Karpas-422 (cell line): ENCODE measurements at regions not wholly inside any gene's neighbourhood (a gene's known extent, or its start where the extent isn't known, plus 50 kb on each side); places are given as distances from the start of the nearest gene placed in this dataset.

Source experiments
- DNase-seq: peaks from one replicate; pipeline ENCODE4 v3.0.0-alpha.2; 2015
- H2AFZ ChIP-seq: fragments of 200-600 bp; sonication (generic); 2 replicates; pipeline ENCODE4 v1.6.1; 2014; ENCODE audit warnings: antibody characterized with exemption, low read length, mixed read lengths
- H3K27ac ChIP-seq: fragments of 200-600 bp; sonication (generic); 2 replicates; pipeline ENCODE4 v1.5.1; 2014; ENCODE audit warnings: mild to moderate bottlenecking, low read length, moderate library complexity
- H3K27me3 ChIP-seq: fragments of 200-600 bp; sonication (generic); 2 replicates; pipeline ENCODE4 v1.6.1; 2014; ENCODE audit warnings: low read length, mixed read lengths
- H3K36me3 ChIP-seq: fragments of 200-600 bp; sonication (generic); 2 replicates; pipeline ENCODE4 v1.6.1; 2014; ENCODE audit warnings: low read length, mixed read lengths; ENCODE audit not compliant: insufficient read depth
- H3K4me1 ChIP-seq: fragments of 200-600 bp; sonication (generic); 2 replicates; pipeline ENCODE4 v1.6.1; 2014; ENCODE audit warnings: mild to moderate bottlenecking, low read length, mixed read lengths
- H3K4me2 ChIP-seq: fragments of 200-600 bp; sonication (generic); 2 replicates; pipeline ENCODE4 v1.6.1; 2014; ENCODE audit warnings: low read length, low read depth, mild to moderate bottlenecking; ENCODE audit not compliant: poor library complexity, severe bottlenecking
- H3K4me3 ChIP-seq: fragments of 200-600 bp; sonication (generic); 2 replicates; pipeline ENCODE4 v1.5.1; 2014; ENCODE audit warnings: mild to moderate bottlenecking, antibody characterized with exemption, low read length, mixed read lengths
- H3K79me2 ChIP-seq: fragments of 200-600 bp; sonication (generic); 2 replicates; pipeline ENCODE4 v1.6.1; 2014; ENCODE audit warnings: mild to moderate bottlenecking, low read length, mixed read lengths
- H3K9ac ChIP-seq: fragments of 200-600 bp; sonication (generic); 2 replicates; pipeline ENCODE4 v1.6.0; 2014; ENCODE audit warnings: low read length
- H3K9me2 ChIP-seq: fragments of 200-600 bp; sonication (generic), shearing (Covaris generic); replicated peaks from 2 replicates; pipeline ENCODE4 v1.6.0; 2014; ENCODE audit warnings: mild to moderate bottlenecking, low read length, moderate library complexity; ENCODE audit not compliant: insufficient read depth
- H3K9me3 ChIP-seq: fragments of 300-700, 200-600 bp; sonication (generic); 2 replicates; pipeline ENCODE4 v1.6.1; 2014; ENCODE audit warnings: low read length, mixed read lengths
- H4K20me1 ChIP-seq: fragments of 200-600 bp; sonication (generic); 2 replicates; pipeline ENCODE4 v1.6.1; 2014; ENCODE audit warnings: mild to moderate bottlenecking, antibody characterized with exemption, low read length, low read depth; ENCODE audit not compliant: insufficient read depth

DNA sequence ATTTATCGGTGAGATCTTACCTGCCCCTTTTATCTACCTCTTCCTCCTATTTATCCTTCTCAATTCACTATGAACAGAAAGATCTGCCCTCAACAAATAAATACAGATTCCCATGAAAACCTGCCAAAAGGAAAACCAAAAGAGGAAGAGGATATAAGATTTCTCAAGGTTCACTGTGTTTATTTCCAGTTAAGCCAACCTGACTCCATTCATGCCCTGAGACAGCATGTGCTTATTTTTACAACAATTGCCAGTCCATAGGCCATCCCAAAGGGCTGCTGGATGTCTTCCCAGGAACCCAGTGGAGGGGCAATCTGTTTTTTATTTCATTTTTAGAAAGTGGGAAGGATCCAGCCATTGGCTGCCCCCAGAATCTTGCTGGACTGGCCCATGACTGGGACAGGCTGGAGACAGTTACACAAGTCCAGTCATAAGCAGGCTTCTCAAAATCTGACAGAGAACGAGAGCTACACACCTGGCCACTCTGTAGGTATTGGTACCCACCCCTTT lies 209.1 kb downstream of the IRS2 start:
- Histone ChIP-seq H3K36me3 (no peaks in the 10 kb centered on the region), H3K4me2 (no peak overlapping the region), H4K20me1 (no peaks in the 10 kb centered on the region), H2AFZ (no peak overlapping the region), H3K9me2 (no peaks in the 10 kb centered on the region), H3K9ac (no peak overlapping the region), H3K4me3 (no peak overlapping the region), H3K27ac (no peak overlapping the region), H3K79me2 (no peaks in the 10 kb centered on the region), H3K9me3 (no peaks in the 10 kb centered on the region), H3K27me3 (no peaks in the 10 kb centered on the region), H3K4me1 (no peaks in the 10 kb centered on the region)
- DNase-seq = no peak

DNA sequence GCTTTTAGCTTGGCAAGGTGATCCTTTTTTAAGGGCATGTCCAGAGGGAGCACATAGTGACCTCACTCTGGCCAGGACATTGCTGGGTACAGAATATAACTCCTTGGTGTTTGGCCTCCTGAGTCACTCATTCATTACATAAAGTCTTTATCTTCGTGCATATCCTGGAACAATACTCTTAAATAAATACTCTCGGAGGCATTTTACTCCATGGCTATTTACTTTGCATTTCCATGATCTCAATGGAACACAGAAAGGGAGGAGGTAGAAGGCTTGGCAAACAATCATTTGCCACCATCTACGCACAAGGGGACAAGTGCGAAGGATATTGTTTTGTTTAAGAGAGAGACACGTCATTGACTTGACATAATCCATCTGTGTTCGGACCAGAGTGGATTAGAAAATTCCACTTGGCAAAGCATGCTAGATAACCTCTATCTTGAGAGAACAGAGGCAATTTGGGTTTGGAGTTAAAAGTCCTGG lies 210.0 kb downstream of the IRS2 start:
- H3K4me3 ChIP-seq = no peak overlapping the region
- H3K4me1 ChIP-seq = no peaks in the 10 kb centered on the region
- DNase-seq = no peak
- no peak overlapping the region for H2AFZ ChIP-seq
- no peaks in the 10 kb centered on the region for H3K79me2 ChIP-seq
- H3K9me2 ChIP-seq = no peaks in the 10 kb centered on the region
- no peaks in the 10 kb centered on the region for H3K36me3 ChIP-seq
- no peak overlapping the region for H3K9ac ChIP-seq
- no peaks in the 10 kb centered on the region for H4K20me1 ChIP-seq
- no peaks in the 10 kb centered on the region for H3K27me3 ChIP-seq
- no peak overlapping the region for H3K4me2 ChIP-seq
- no peaks in the 10 kb centered on the region for H3K9me3 ChIP-seq
- no peak overlapping the region for H3K27ac ChIP-seq

DNA sequence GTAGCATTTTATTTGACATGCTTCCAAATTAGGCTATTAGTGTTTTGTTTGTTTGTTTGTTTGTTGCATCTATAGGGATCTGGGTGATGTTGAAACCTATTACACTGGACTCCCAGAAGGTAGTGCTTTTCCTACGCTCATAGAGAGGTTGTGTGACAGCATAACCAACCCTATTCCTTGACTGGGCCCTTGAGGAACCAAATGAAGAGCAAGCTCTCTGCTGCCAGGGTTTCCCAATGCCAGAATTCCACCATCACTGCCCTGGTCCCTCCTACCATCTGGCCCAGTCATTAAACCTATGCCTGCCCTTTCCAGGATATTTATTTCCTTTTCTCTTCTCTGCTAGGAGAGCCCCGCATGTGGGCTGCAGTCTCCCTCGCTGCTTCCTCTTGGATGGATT lies 210.6 kb downstream of the IRS2 start:
- no peak for DNase-seq
- no peaks in the 10 kb centered on the region for H3K27me3 ChIP-seq
- no peak overlapping the region for H3K27ac ChIP-seq
- no peak overlapping the region for H2AFZ ChIP-seq
- H3K4me3 ChIP-seq = no peak overlapping the region
- H3K79me2 ChIP-seq = no peaks in the 10 kb centered on the region
- H3K4me2 ChIP-seq = no peak overlapping the region
- no peak overlapping the region for H3K9ac ChIP-seq
- H3K36me3 ChIP-seq = no peaks in the 10 kb centered on the region
- H4K20me1 ChIP-seq = no peaks in the 10 kb centered on the region
- no peaks in the 10 kb centered on the region for H3K9me3 ChIP-seq
- no peaks in the 10 kb centered on the region for H3K9me2 ChIP-seq
- no peaks in the 10 kb centered on the region for H3K4me1 ChIP-seq

DNA sequence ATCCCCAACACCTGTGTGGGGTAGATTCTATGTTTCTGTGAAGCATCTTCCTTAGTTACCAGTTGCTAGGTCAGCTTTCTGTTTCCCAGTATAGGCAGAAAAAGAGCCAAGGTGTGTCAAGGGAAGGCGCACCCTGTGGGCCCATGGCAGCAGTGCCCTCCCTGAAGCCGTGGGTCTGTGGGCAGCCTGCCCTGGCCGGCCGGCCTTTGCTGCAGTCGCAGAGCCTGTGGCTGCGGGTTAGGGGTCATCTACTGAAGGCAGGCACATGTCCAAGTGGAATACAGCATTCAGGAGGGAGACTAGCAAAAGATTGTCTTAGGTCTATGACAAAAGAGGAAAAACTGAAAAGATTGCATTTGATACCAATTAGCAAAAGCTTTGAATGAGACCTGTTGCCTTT lies 214.0 kb downstream of the IRS2 start:
- Histone ChIP-seq H3K27me3 (no peaks in the 10 kb centered on the region), H3K79me2 (no peaks in the 10 kb centered on the region), H3K27ac (no peak overlapping the region), H2AFZ (no peak overlapping the region), H3K9me2 (no peaks in the 10 kb centered on the region), H3K4me3 (no peak overlapping the region), H3K9ac (no peak overlapping the region), H4K20me1 (no peaks in the 10 kb centered on the region), H3K36me3 (no peaks in the 10 kb centered on the region), H3K4me2 (no peak overlapping the region), H3K4me1 (no peaks in the 10 kb centered on the region), H3K9me3 (no peaks in the 10 kb centered on the region)
- DNase-seq = no peak

DNA sequence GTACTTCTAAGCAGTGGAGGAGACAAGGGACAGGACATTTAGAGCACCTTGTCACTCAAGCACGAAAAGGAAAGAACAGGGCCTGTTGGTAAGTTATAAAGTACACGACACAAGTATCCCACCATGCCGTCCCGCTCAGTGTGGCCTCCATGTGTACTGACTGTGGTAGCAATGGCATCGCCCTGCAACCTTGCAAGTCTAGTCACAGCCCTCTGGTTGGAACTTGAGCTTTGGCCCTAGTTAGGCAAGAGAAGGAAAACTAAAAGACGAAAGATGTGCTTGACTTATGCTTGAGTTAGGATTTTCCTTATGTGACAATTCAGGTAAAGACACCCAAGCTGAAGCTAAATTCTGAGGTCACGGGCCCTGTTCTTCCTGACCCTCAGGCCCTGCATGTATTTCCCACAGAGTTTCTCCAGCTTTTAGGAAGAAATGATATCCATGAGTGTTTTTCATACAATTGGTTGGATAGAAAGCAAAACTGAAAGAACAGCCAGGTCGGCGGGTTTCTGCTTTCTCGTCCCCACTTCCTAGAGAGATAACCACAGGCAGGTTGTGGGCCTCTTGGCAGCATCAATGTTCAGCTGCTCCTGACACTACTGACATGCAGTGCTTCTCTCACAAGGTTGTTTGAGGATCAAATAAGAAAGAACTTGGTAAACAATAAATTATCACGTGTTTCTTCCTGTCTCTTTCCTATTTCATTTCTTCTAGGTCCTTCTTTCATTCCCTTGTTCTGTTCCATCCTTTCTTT lies 216.2 kb downstream of the IRS2 start:
- DNase-seq = no peak
- no peak overlapping the region for H3K27ac ChIP-seq
- no peaks in the 10 kb centered on the region for H3K4me1 ChIP-seq
- no peak overlapping the region for H3K4me3 ChIP-seq
- H3K36me3 ChIP-seq = no peaks in the 10 kb centered on the region
- no peaks in the 10 kb centered on the region for H3K9me2 ChIP-seq
- no peak overlapping the region for H2AFZ ChIP-seq
- no peak overlapping the region for H3K4me2 ChIP-seq
- H4K20me1 ChIP-seq = no peaks in the 10 kb centered on the region
- H3K9me3 ChIP-seq = no peaks in the 10 kb centered on the region
- no peaks in the 10 kb centered on the region for H3K79me2 ChIP-seq
- no peak overlapping the region for H3K9ac ChIP-seq
- no peaks in the 10 kb centered on the region for H3K27me3 ChIP-seq

DNA sequence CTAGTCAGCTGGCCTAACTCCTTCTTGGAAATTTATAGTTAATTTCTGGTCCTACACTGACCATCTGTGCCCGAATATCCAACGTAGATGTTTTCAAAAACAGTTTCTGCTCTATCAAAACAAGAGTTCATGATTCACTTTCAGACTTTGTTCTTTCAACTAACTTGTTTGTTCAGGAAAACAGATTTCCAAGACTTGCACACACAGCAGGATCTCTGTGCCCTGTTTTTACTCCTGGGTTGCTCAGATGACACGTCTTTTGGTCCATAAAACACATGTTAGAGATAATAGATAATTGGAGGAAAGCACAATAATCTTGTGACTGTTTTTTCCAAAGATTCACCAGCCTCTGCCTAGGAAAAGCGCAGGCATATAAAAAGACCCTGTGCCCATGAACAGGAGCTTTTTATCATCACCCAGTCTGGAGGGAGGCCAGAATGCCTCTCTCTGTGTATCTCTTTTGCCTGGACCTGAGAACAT lies 218.0 kb downstream of the IRS2 start:
- Histone ChIP-seq H3K79me2 (no peaks in the 10 kb centered on the region), H2AFZ (no peak overlapping the region)

DNA sequence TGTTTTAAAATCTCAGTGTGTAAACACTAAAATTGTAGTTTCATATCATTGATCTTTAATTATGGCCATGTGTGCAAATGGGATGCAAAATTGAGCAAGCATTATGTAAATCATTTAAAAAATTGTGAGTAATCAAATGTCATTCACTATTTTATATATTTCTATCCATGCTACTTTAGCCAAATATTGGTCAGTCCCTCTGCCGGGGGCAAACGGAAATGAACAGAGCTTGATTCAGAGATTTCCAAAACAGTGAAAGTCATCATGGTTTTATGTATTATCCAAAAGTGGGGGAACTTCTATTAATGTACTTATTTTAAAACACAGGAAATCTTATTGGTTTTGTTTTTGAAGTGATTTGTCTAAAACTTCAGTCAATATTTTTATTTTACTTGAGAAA lies 219.1 kb downstream of the IRS2 start:
- H3K9ac ChIP-seq = no peak overlapping the region
- H3K36me3 ChIP-seq = no peaks in the 10 kb centered on the region
- H3K79me2 ChIP-seq = no peaks in the 10 kb centered on the region
- no peak overlapping the region for H2AFZ ChIP-seq
- no peak for DNase-seq
- no peaks in the 10 kb centered on the region for H3K27me3 ChIP-seq
- no peaks in the 10 kb centered on the region for H3K4me1 ChIP-seq
- no peak overlapping the region for H3K4me2 ChIP-seq
- no peaks in the 10 kb centered on the region for H3K9me3 ChIP-seq
- no peak overlapping the region for H3K27ac ChIP-seq
- no peaks in the 10 kb centered on the region for H4K20me1 ChIP-seq
- no peaks in the 10 kb centered on the region for H3K9me2 ChIP-seq
- no peak overlapping the region for H3K4me3 ChIP-seq

More for the DNA sequence above, 218.0 kb downstream of the IRS2 start:
- no peak for DNase-seq
- Histone ChIP-seq H3K27ac (no peak overlapping the region), H3K9me2 (no peaks in the 10 kb centered on the region), H3K9ac (no peak overlapping the region), H3K4me1 (no peaks in the 10 kb centered on the region), H3K36me3 (no peaks in the 10 kb centered on the region), H4K20me1 (no peaks in the 10 kb centered on the region), H3K4me3 (no peak overlapping the region), H3K9me3 (no peaks in the 10 kb centered on the region), H3K4me2 (no peak overlapping the region), H3K27me3 (no peaks in the 10 kb centered on the region)

DNA sequence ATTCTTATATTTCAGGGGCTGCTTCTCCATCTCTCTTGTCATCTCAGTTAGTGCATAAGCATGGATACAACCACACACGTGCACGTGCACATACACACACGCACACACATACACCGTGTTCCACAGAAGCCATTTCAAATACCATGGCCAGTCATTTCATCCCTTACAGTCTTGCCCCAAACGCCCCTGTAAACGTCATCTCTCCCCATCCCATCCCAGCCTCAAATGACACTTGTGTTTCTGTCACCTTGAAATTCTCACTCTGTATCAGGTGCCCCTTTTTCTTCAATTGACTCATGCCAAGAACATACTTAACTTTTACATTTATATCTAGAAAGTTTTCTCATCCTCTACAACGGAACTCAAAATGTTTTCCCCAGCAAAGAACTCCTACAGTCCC lies 220.5 kb downstream of the IRS2 start:
- no peaks in the 10 kb centered on the region for H4K20me1 ChIP-seq
- no peaks in the 10 kb centered on the region for H3K36me3 ChIP-seq
- H2AFZ ChIP-seq = no peak overlapping the region
- DNase-seq = no peak
- H3K27ac ChIP-seq = no peak overlapping the region
- H3K9ac ChIP-seq = no peak overlapping the region
- H3K9me2 ChIP-seq = no peaks in the 10 kb centered on the region
- no peaks in the 10 kb centered on the region for H3K9me3 ChIP-seq
- no peaks in the 10 kb centered on the region for H3K27me3 ChIP-seq
- H3K4me1 ChIP-seq = no peaks in the 10 kb centered on the region
- H3K79me2 ChIP-seq = no peaks in the 10 kb centered on the region
- H3K4me3 ChIP-seq = no peak overlapping the region
- H3K4me2 ChIP-seq = no peak overlapping the region
